Lower leg skin (tissue), 4 donors: ENCODE measurements at regions not wholly inside any gene's neighbourhood (a gene's known extent, or its start where the extent isn't known, plus 50 kb on each side); places are given as distances from the start of the nearest gene placed in this dataset.

Experiments used
- DNase-seq, 2 donors: peaks; one replicate each; pipeline ENCODE4 v3.0.0-alpha.2; 2019; ENCODE audit warnings: low spot score in 2 of 2
- H3K4me3 ChIP-seq: fragments of 200-600 bp; sonication (generic); 2 replicates; pipeline ENCODE4 v1.5.1; 2017; ENCODE audit warnings: mild to moderate bottlenecking, low read depth; ENCODE audit not compliant: poor library complexity, severe bottlenecking
- CTCF ChIP-seq, 3 donors: fragments of 450-650 bp; IDR thresholded peaks; one replicate each; pipeline ENCODE4 v1.5.1; 2016; ENCODE audit warnings: antibody characterized with exemption in 3 of 3, mild to moderate bottlenecking in 3 of 3, moderate library complexity in 2 of 3
- POLR2A ChIP-seq, 2 donors: fragments of 450-650 bp; IDR thresholded peaks; one replicate each; pipeline ENCODE4 v1.6.1; 2016 to 2017; ENCODE audit warnings: antibody characterized with exemption in 2 of 2, mild to moderate bottlenecking in 1 of 2, moderate library complexity in 1 of 2
- WGBS, 2 donors: methylation state at CpG; one replicate each; pipeline ENCODE4 v1.1.5; 2018; 5-methylcytosine and 5-hydroxymethylcytosine counted together
- intact Hi-C: fragments of 100-400 bp; cut with DNase I; formaldehyde crosslinking; loops from one replicate; pipeline ENCODE4 v1.15.0; 2023; ENCODE audit warnings: low total_unique reads

DNA sequence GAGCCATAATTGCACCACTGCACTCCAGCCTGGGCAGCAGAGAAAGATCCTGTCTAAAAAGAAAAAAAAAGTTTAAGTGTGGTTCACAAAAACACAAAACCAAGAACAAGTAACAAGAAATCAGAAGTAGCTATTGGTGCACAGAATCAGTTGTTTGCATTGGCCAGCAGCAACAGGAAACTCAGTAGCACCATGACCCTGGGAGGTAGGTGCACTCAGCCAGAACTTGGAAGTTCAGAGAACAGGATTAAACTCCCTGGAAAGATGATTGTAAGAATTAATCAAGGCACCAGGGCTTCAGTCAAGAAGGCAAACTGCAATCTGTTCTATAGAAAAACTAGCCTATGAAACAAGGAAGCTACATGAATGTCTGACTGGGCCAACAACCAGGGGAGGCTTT is 267.9 kb downstream of the COL12A1 start:
- no peak for TF ChIP-seq CTCF (IDR thresholded peaks at IDR 0.05)
- TF ChIP-seq POLR2A (IDR thresholded peaks at IDR 0.05) = no peak
- no peak for DNase-seq
- intact Hi-C loops = no loop called here
- no peak overlapping the region for H3K4me3 ChIP-seq

DNA sequence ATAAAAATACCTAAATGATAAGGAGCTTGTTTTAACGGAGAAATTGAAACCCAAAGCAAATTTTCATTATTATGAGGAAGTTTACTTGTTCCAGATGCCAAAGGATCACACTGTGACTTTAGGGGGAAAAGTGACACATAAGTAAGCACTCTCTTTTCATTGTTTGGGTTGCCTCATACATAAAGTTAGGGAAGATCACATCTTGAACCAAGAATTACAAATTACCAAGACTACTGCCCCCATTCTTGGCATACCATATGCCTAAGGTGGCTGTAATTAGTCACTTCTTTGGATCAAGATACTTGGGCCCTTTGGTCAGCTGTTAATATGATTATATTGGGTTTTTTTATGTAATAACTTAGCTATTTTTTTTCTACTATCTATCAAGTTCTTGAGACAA is 269.0 kb downstream of the COL12A1 start:
- WGBS, 2 donors = 70 to 73% methylated on average over 1 of the region's 1 CpG
- no peak for DNase-seq
- H3K4me3 ChIP-seq = no peak overlapping the region
- intact Hi-C loops = no loop called here
- TF ChIP-seq CTCF (IDR thresholded peaks at IDR 0.05) (no peak), POLR2A (IDR thresholded peaks at IDR 0.05) (no peak)

- H3K4me3 ChIP-seq = no peak overlapping the region
- intact Hi-C loops = no loop called here
- no peak for TF ChIP-seq POLR2A (IDR thresholded peaks at IDR 0.05)
- no peak for DNase-seq
- 68 to 76% methylated on average over 4 of the region's 4 CpGs for WGBS, 2 donors
These were observed 273.5 kb downstream of the COL12A1 start for GRCh38 chr6:74932232-74932888.

DNA sequence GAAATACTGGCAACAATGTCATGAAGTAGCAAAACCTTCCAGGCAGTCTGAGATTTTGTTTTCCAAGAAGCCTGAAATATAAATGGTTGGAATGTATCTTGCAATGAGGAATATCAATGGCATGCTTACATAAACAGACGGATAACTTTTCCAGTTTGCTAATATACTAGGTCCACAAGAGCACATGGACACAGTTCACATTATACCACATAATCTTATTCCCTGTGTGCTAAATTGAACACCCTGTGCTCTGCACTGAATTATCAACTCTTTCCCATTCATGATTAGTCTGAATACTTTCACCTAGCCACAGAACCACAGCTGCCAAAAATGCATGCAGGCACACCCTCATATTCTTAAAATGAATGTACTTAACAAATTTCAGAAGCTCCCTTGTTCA is 274.3 kb downstream of the COL12A1 start:
- no peak for DNase-seq
- no peak for TF ChIP-seq CTCF (IDR thresholded peaks at IDR 0.05)
- TF ChIP-seq POLR2A (IDR thresholded peaks at IDR 0.05) = no peak
- 14 to 22% methylated on average over 1 of the region's 1 CpG for WGBS, 2 donors
- intact Hi-C loops = no loop called here
- H3K4me3 ChIP-seq = no peak overlapping the region

- no peak overlapping the region for H3K4me3 ChIP-seq
- TF ChIP-seq CTCF (IDR thresholded peaks at IDR 0.05) (no peak), POLR2A (IDR thresholded peaks at IDR 0.05) (no peak)
- intact Hi-C loops = no loop called here
- peak in 1 of 2 donors; percentile 70 for DNase-seq
- WGBS, 2 donors = 56 to 69% methylated on average over 4 of the region's 4 CpGs
These were observed 277.6 kb downstream of the COL12A1 start for GRCh38 chr6:74928203-74928602.

DNA sequence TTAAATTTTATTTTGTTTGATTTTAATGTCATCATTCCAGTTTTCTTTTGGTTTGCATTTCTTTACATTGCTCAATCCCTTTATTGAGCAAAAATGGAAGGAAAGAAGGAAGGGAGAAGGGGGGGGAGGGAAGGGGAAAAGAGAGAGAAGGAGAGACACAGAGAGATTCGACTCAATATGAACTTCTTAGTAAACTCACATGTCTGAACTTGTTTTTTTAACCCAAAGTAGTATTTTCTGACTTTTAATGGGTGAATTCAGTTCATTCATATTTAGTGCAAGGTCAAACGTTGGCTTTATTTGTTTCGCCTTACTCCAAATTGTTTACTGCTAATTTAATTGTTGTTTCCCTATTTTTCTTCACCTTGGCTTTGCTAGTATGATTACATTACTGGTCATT is 278.6 kb downstream of the COL12A1 start:
- no peak for TF ChIP-seq CTCF (IDR thresholded peaks at IDR 0.05)
- no peak for TF ChIP-seq POLR2A (IDR thresholded peaks at IDR 0.05)
- no peak for DNase-seq
- intact Hi-C loops = no loop called here
- WGBS, 2 donors = 78 to 88% methylated on average over 3 of the region's 3 CpGs
- H3K4me3 ChIP-seq = no peak overlapping the region
